K562 (cell line): ENCODE measurements at regions not wholly inside any gene's neighbourhood (a gene's known extent, or its start where the extent isn't known, plus 50 kb on each side); places are given as distances from the start of the nearest gene placed in this dataset.

Experiments used
- ATAC-seq: fragments of 200-7000 bp; cut with Tn5 transposase; 3 replicates; pipeline ENCODE4 v1.9.1; 2020; ENCODE audit warnings: moderate library complexity
- BruUV-seq: library from RNA; stranded (reverse); fragments of 400-500 nt; replicated peaks from 2 replicates; lab custom pipeline; 2021; lab: Mats Ljungman, UMichigan
- CTCF ChIA-PET: fragments of 300-600 bp; formaldehyde crosslinking; extraction: SDS; loops from one replicate; lab custom pipeline; 2021; ENCODE audit warnings: low intra/inter-chr PET ratio; lab: Yijun Ruan, JAX
- POLR2A ChIA-PET: fragments of 300-600, 350-650 bp; sonication (Branson Sonifier 250); formaldehyde crosslinking; extraction: SDS; loops from one replicate; lab custom pipeline; 2021; ENCODE audit warnings: antibody characterized with exemption, inconsistent platforms; lab: Yijun Ruan, JAX
- DNase-seq, 4 experiments: peaks; one replicate each; pipeline versions ENCODE4 v3.0.0 to v3.0.0-alpha.2; 2011 to 2018; ENCODE audit warnings: low spot score in 3 of 4, mixed read lengths in 3 of 4; ENCODE audit errors: extremely low read depth in 1 of 4
- FAIRE-seq: peaks from 2 replicates; lab custom pipeline; 2011; peaks lifted over from hg19 to GRCh38; lab: Jason Lieb, UNC
- H2AFZ ChIP-seq: 2 replicates; pipeline ENCODE4 v1.6.0; 2011; ENCODE audit warnings: low read depth, low read length, control low read depth, inconsistent platforms
- H3K27ac ChIP-seq: fragments of 200-600 bp; 3 replicates; pipeline ENCODE4 v1.8.0; 2011; ENCODE audit warnings: low read depth, mild to moderate bottlenecking, control low read depth, inconsistent platforms, low read length, moderate library complexity, mixed read lengths; ENCODE audit errors: extremely low read depth
- H3K27me3 ChIP-seq, 2 experiments: fragments of 300-600 bp in 1 of 2; 2 replicates in 1 of 2; 3 replicates in 1 of 2; pipeline versions ENCODE4 v1.6.0 to v1.8.0; 2011; ENCODE audit warnings: inconsistent platforms in 2 of 2, low read length in 2 of 2, mild to moderate bottlenecking in 1 of 2, mixed read lengths in 1 of 2, moderate library complexity in 1 of 2; ENCODE audit not compliant: control insufficient read depth in 2 of 2, insufficient read depth in 2 of 2
- H3K36me3 ChIP-seq: fragments of 300-600 bp; 3 replicates; pipeline ENCODE4 v1.8.0; 2011; ENCODE audit warnings: mild to moderate bottlenecking, low read length, inconsistent platforms; ENCODE audit not compliant: control insufficient read depth, insufficient read depth
- H3K4me1 ChIP-seq, 2 experiments: fragments of 200-600 bp in 1 of 2; replicated peaks in 1 of 2; 2 replicates in 1 of 2; 3 replicates in 1 of 2; pipeline versions ENCODE4 v1.5.1 to v1.8.0; 2011; ENCODE audit warnings: inconsistent platforms in 2 of 2, low read length in 2 of 2, mild to moderate bottlenecking in 1 of 2, mixed read lengths in 1 of 2, moderate library complexity in 1 of 2; ENCODE audit not compliant: control insufficient read depth in 2 of 2, insufficient read depth in 2 of 2
- H3K4me2 ChIP-seq: 2 replicates; pipeline ENCODE4 v1.6.1; 2011; ENCODE audit warnings: low read length, control low read depth, inconsistent platforms, mixed read lengths; ENCODE audit not compliant: insufficient read depth
- H3K4me3 ChIP-seq: fragments of 200-600 bp; sonication (generic), shearing (Covaris generic); 2 replicates; pipeline ENCODE4 v1.5.1; 2016; ENCODE audit warnings: control low read depth, inconsistent platforms
- H3K79me2 ChIP-seq: fragments of 200-600 bp; 3 replicates; pipeline ENCODE4 v1.8.0; 2011; ENCODE audit warnings: low read length, inconsistent platforms; ENCODE audit not compliant: control insufficient read depth, insufficient read depth
- H3K9ac ChIP-seq, 2 experiments: 2 replicates each; pipeline versions ENCODE4 v1.6.0 to v1.6.1; 2011; ENCODE audit warnings: low read depth in 2 of 2, low read length in 2 of 2, control low read depth in 1 of 2, inconsistent platforms in 1 of 2, mild to moderate bottlenecking in 1 of 2, mixed read lengths in 1 of 2; ENCODE audit not compliant: insufficient read depth in 1 of 2
- H3K9me1 ChIP-seq: one replicate; pipeline ENCODE4 v1.6.0; 2011; ENCODE audit warnings: inconsistent platforms, mild to moderate bottlenecking, low read length, moderate library complexity; ENCODE audit not compliant: control insufficient read depth, insufficient read depth
- H3K9me3 ChIP-seq: replicated peaks from 2 replicates; pipeline ENCODE4 v1.5.1; 2011; ENCODE audit warnings: low read depth, low read length, inconsistent platforms; ENCODE audit not compliant: control insufficient read depth, insufficient read depth
- H4K20me1 ChIP-seq: replicated peaks from 2 replicates; pipeline ENCODE4 v1.6.1; 2011; ENCODE audit warnings: low read length, inconsistent platforms, mixed read lengths; ENCODE audit not compliant: control insufficient read depth, insufficient read depth
- ADNP ChIP-seq: fragments of 200-800 bp; sonication (Bioruptor generic); IDR thresholded peaks from 2 replicates; pipeline ENCODE4 v1.6.1; 2016; ENCODE audit warnings: missing genetic modification characterization, missing compliant biosample characterization
- BRD4 ChIP-seq: fragments of 200-600 bp; sonication (generic); IDR thresholded peaks from 2 replicates; pipeline ENCODE4 v1.6.1; 2017; ENCODE audit warnings: inconsistent platforms
- DNMT1 ChIP-seq: fragments of 450-650 bp; IDR thresholded peaks from 2 replicates; pipeline ENCODE4 v1.6.1; 2016; ENCODE audit warnings: antibody characterized with exemption, mild to moderate bottlenecking
- HNRNPUL1 ChIP-seq: fragments of 200-400 bp; formaldehyde crosslinking; IDR thresholded peaks from 2 replicates; pipeline ENCODE4 v1.6.1; 2017; ENCODE audit warnings: low read length
- HSF4 ChIP-seq: fragments of 250-450 bp; sonication (Bioruptor Pico); IDR thresholded peaks from 2 replicates; pipeline ENCODE4 v2.1.2; 2022; ENCODE audit warnings: mild to moderate bottlenecking, moderate library complexity, borderline replicate concordance
- MXI1 ChIP-seq: IDR thresholded peaks from 2 replicates; pipeline ENCODE4 v1.6.1; 2011; ENCODE audit warnings: low read depth, mild to moderate bottlenecking, improper control_type of control experiment, low read length
- MYBL2 ChIP-seq, 2 experiments: fragments of 450-650 bp in 1 of 2; sonication (generic) in 1 of 2; formaldehyde crosslinking in 1 of 2; IDR thresholded peaks; 2 replicates each; pipeline versions ENCODE4 v1.6.1 to v1.8.1; 2017 to 2022; ENCODE audit warnings: borderline replicate concordance in 1 of 2, inconsistent platforms in 1 of 2, low read depth in 1 of 2, mild to moderate bottlenecking in 1 of 2, missing genetic modification reagents in 1 of 2, moderate library complexity in 1 of 2
- RBM17 ChIP-seq: fragments of 200-400 bp; formaldehyde crosslinking; IDR thresholded peaks from 2 replicates; pipeline ENCODE4 v1.6.1; 2017; ENCODE audit warnings: low read depth, mild to moderate bottlenecking, low read length, borderline replicate concordance
- ZNF274 ChIP-seq: IDR thresholded peaks from 2 replicates; pipeline ENCODE4 v1.6.1; 2011; ENCODE audit warnings: low read depth, mild to moderate bottlenecking, low read length, moderate library complexity, borderline replicate concordance
- ZNF316 ChIP-seq: fragments of 450-650 bp; IDR thresholded peaks from 2 replicates; pipeline ENCODE4 v1.6.1; 2016
- ZNF592 ChIP-seq: fragments of 450-650 bp; IDR thresholded peaks from 2 replicates; pipeline ENCODE4 v1.6.1; 2017; ENCODE audit warnings: antibody characterized with exemption, mild to moderate bottlenecking
- ZNF644 ChIP-seq: fragments of 200-800 bp; sonication (Bioruptor generic); IDR thresholded peaks from 2 replicates; pipeline ENCODE4 v1.6.1; 2016; ENCODE audit warnings: low read depth, missing genetic modification characterization, missing compliant biosample characterization
- in situ Hi-C: fragments of 300-500 bp; cut with MboI; formaldehyde crosslinking; loops from 4 replicates; pipeline ENCODE4 v1.15.0; 2018; ENCODE audit warnings: inconsistent platforms, mixed read lengths
- intact Hi-C: fragments of 100-400 bp; cut with micrococcal nuclease; formaldehyde crosslinking; loops from 2 replicates; pipeline ENCODE4 v1.14.2; 2022

GRCh38 chr2:11996618-11997017 is 250.2 kb downstream of the LPIN1 start:
- no peak overlapping the region for H3K27ac ChIP-seq
- H3K27me3 ChIP-seq, result no peaks in the 10 kb centered on the region
- ATAC-seq (no peak), FAIRE-seq (no peak), DNase-seq (no peak)
- no peaks in the 10 kb centered on the region for H4K20me1 ChIP-seq
- in situ Hi-C loops, result no loop called here
- no TSS peak for BruUV-seq
- no peak overlapping the region for H3K4me2 ChIP-seq
- TF ChIP-seq ZNF644 (tag), result no peak
- no peak for TF ChIP-seq MXI1
- no peak for TF ChIP-seq HSF4 (CRISPR knock-in tag)
- no peak for TF ChIP-seq ZNF316
- TF ChIP-seq DNMT1, result no peak
- no peak for TF ChIP-seq MYBL2 (IDR thresholded peaks at IDR 0.05; ENCODE audit: low read depth)
- TF ChIP-seq MYBL2 (CRISPR knock-in tag; IDR thresholded peaks at IDR 0.05; ENCODE audit: borderline replicate concordance), result no peak
- TF ChIP-seq ADNP (tag), result no peak
- no peak for TF ChIP-seq ZNF274
- TF ChIP-seq RBM17, result no peak
- TF ChIP-seq BRD4, result no peak
- no peak for TF ChIP-seq HNRNPUL1
- TF ChIP-seq ZNF592, result no peak
- H3K9me1 ChIP-seq, result no peaks in the 10 kb centered on the region
- H3K4me1 ChIP-seq, result peaks cover 0 to 4% of the 10 kb centered on the region in 2 experiments; a peak in 4 of 5 replicates
- CTCF ChIA-PET, result no interaction called here
- POLR2A ChIA-PET, result no interaction called here
- H3K9me3 ChIP-seq, result no peaks in the 10 kb centered on the region
- H3K36me3 ChIP-seq, result no peaks in the 10 kb centered on the region; the same call in 2 of the 3 replicates
- no peak overlapping the region for H3K4me3 ChIP-seq
- intact Hi-C loops, result no loop called here
- H2AFZ ChIP-seq, result no peak overlapping the region
- H3K9ac ChIP-seq, result no peak overlapping the region
- no peaks in the 10 kb centered on the region for H3K79me2 ChIP-seq
